Neural cell (in vitro differentiated cells): ENCODE measurements at regions not wholly inside any gene's neighbourhood (a gene's known extent, or its start where the extent isn't known, plus 50 kb on each side); places are given as distances from the start of the nearest gene placed in this dataset.

Experiments
- H2AFZ ChIP-seq: fragments of 200-600, 300-800 bp; sonication (generic), shearing (Covaris generic); 2 replicates; pipeline ENCODE4 v1.6.0; 2014; ENCODE audit warnings: low read depth, mild to moderate bottlenecking, antibody characterized with exemption, low read length, moderate library complexity
- H3F3A ChIP-seq: fragments of 200-600 bp; shearing (Covaris generic); 2 replicates; pipeline ENCODE4 v1.6.1; 2016; ENCODE audit warnings: mild to moderate bottlenecking, moderate library complexity, mixed read lengths, antibody characterized with exemption, low read length; ENCODE audit not compliant: insufficient read depth, poor library complexity, severe bottlenecking
- H3K27ac ChIP-seq: fragments of 200-600, 300-800 bp; sonication (generic), shearing (Covaris generic); 2 replicates; pipeline ENCODE4 v1.5.1; 2014; ENCODE audit warnings: mild to moderate bottlenecking, low read length, moderate library complexity
- H3K27me3 ChIP-seq: fragments of 300-800, 200-600 bp; sonication (generic), shearing (Covaris generic); 2 replicates; pipeline ENCODE4 v1.6.0; 2014; ENCODE audit warnings: mild to moderate bottlenecking, low read depth, low read length, moderate library complexity; ENCODE audit not compliant: insufficient read depth
- H3K36me3 ChIP-seq: fragments of 300-800, 200-600 bp; sonication (generic), shearing (Covaris generic); 2 replicates; pipeline ENCODE4 v1.5.1; 2014; ENCODE audit warnings: mild to moderate bottlenecking, antibody characterized with exemption, low read length, moderate library complexity; ENCODE audit not compliant: insufficient read depth
- H3K4me2 ChIP-seq: fragments of 300-800, 200-600 bp; sonication (generic), shearing (Covaris generic); 2 replicates; pipeline ENCODE4 v1.6.0; 2014; ENCODE audit warnings: mild to moderate bottlenecking, low read length
- H3K4me3 ChIP-seq: fragments of 300-800, 200-600 bp; sonication (generic), shearing (Covaris generic); 2 replicates; pipeline ENCODE4 v1.5.1; 2014; ENCODE audit warnings: mild to moderate bottlenecking, low read length, moderate library complexity
- H3K79me2 ChIP-seq: fragments of 200-600 bp; shearing (Covaris generic); replicated peaks from 2 replicates; pipeline ENCODE4 v1.6.0; 2014; ENCODE audit warnings: mild to moderate bottlenecking, low read length, moderate library complexity; ENCODE audit not compliant: insufficient read depth
- H3K9ac ChIP-seq: fragments of 300-800, 200-600 bp; sonication (generic), shearing (Covaris generic); 2 replicates; pipeline ENCODE4 v1.6.1; 2016; ENCODE audit warnings: mild to moderate bottlenecking, low read length, mixed read lengths
- H3K9me2 ChIP-seq: fragments of 200-600 bp; shearing (Covaris generic); 2 replicates; pipeline ENCODE4 v1.6.1; 2016; ENCODE audit warnings: mild to moderate bottlenecking, low read length, mixed read lengths; ENCODE audit not compliant: insufficient read depth
- H3K9me3 ChIP-seq: fragments of 200-600, 300-800 bp; sonication (generic), shearing (Covaris generic); 2 replicates; pipeline ENCODE4 v1.6.1; 2016; ENCODE audit warnings: mild to moderate bottlenecking, mixed run types, low read length, moderate library complexity, mixed read lengths
- H4K20me1 ChIP-seq: fragments of 200-600 bp; shearing (Covaris generic); 2 replicates; pipeline ENCODE4 v1.6.1; 2016; ENCODE audit warnings: mild to moderate bottlenecking, mixed run types; ENCODE audit not compliant: insufficient read depth
- CTCF ChIP-seq: fragments of 450-650 bp; IDR thresholded peaks from 2 replicates; pipeline ENCODE4 v1.5.1; 2014; ENCODE audit warnings: antibody characterized with exemption, mild to moderate bottlenecking, moderate library complexity; ENCODE audit not compliant: poor library complexity, severe bottlenecking
- EP300 ChIP-seq: fragments of 450-650 bp; conservative IDR thresholded peaks from 2 replicates; pipeline ENCODE4 v1.6.1; 2014; ENCODE audit warnings: antibody characterized with exemption, mild to moderate bottlenecking, moderate library complexity; ENCODE audit not compliant: poor library complexity, severe bottlenecking
- EZH2 ChIP-seq: fragments of 200-600, 300-800 bp; shearing (Covaris generic), sonication (generic); IDR thresholded peaks from 2 replicates; pipeline ENCODE4 v1.6.1; 2014; ENCODE audit warnings: antibody characterized with exemption, low read length, borderline replicate concordance, mild to moderate bottlenecking; ENCODE audit not compliant: insufficient read depth, poor library complexity, severe bottlenecking
- MXI1 ChIP-seq: fragments of 450-650 bp; conservative IDR thresholded peaks from 2 replicates; pipeline ENCODE4 v1.6.1; 2014; ENCODE audit warnings: antibody characterized with exemption, mild to moderate bottlenecking; ENCODE audit not compliant: poor library complexity, severe bottlenecking
- POLR2AphosphoS5 ChIP-seq: IDR thresholded peaks from 2 replicates; pipeline ENCODE4 v1.6.1; 2012
- RAD21 ChIP-seq: fragments of 450-650 bp; conservative IDR thresholded peaks from 2 replicates; pipeline ENCODE4 v1.6.1; 2014; ENCODE audit warnings: antibody characterized with exemption, mild to moderate bottlenecking, moderate library complexity
- REST ChIP-seq: IDR thresholded peaks from 2 replicates; pipeline ENCODE4 v1.6.1; 2012; ENCODE audit warnings: borderline replicate concordance
- SMC3 ChIP-seq: fragments of 450-650 bp; conservative IDR thresholded peaks from 2 replicates; pipeline ENCODE4 v1.6.1; 2014; ENCODE audit warnings: antibody characterized with exemption, mild to moderate bottlenecking, moderate library complexity; ENCODE audit not compliant: poor library complexity
- TAF1 ChIP-seq: IDR thresholded peaks from 2 replicates; pipeline ENCODE4 v1.6.1; 2012; ENCODE audit warnings: low read depth

GRCh38 chr2:111704246-111704645 lies 179.7 kb downstream of the ANAPC1 start (continued):
- TF ChIP-seq CTCF (no peak), SMC3 (no peak)

GRCh38 chr2:111705239-111705638 lies 178.8 kb downstream of the ANAPC1 start:
- Histone ChIP-seq H2AFZ (no peak overlapping the region), H3K4me2 (no peak overlapping the region), H3K36me3 (no peaks in the 10 kb centered on the region), H3K4me3 (no peak overlapping the region), H3K9me3 (no peaks in the 10 kb centered on the region), H3K79me2 (no peaks in the 10 kb centered on the region), H3F3A (no peaks in the 10 kb centered on the region), H3K27me3 (no peaks in the 10 kb centered on the region), H3K9ac (no peak overlapping the region), H3K27ac (no peak overlapping the region), H3K9me2 (no peaks in the 10 kb centered on the region), H4K20me1 (no peaks in the 10 kb centered on the region)
- TF ChIP-seq RAD21: no peak
- TF ChIP-seq TAF1: no peak
- TF ChIP-seq MXI1: no peak
- TF ChIP-seq REST: no peak
- TF ChIP-seq SMC3: no peak
- TF ChIP-seq EP300: no peak
- TF ChIP-seq EZH2: no peak
- TF ChIP-seq POLR2AphosphoS5: no peak
- no peak for TF ChIP-seq CTCF

GRCh38 chr2:111705711-111706336 lies 178.2 kb downstream of the ANAPC1 start:
- Histone ChIP-seq H3K27ac (no peak overlapping the region), H3K9ac (no peak overlapping the region), H3K79me2 (no peaks in the 10 kb centered on the region), H3K36me3 (no peaks in the 10 kb centered on the region), H3F3A (no peaks in the 10 kb centered on the region), H3K4me3 (no peak overlapping the region), H3K9me3 (no peaks in the 10 kb centered on the region), H3K4me2 (no peak overlapping the region), H3K9me2 (no peaks in the 10 kb centered on the region), H2AFZ (no peak overlapping the region), H4K20me1 (no peaks in the 10 kb centered on the region), H3K27me3 (no peaks in the 10 kb centered on the region)
- TF ChIP-seq MXI1: no peak
